CD14-positive monocyte (primary cell): ENCODE measurements at regions not wholly inside any gene's neighbourhood (a gene's known extent, or its start where the extent isn't known, plus 50 kb on each side); places are given as distances from the start of the nearest gene placed in this dataset.

Source experiments
- DNase-seq, 3 donors: peaks; one replicate each; pipeline ENCODE4 v3.0.0-alpha.2; 2011 to 2022
- H2AFZ ChIP-seq: 2 replicates; pipeline ENCODE4 v1.6.0; 2012; ENCODE audit warnings: mild to moderate bottlenecking, low read depth, low read length, inconsistent platforms; ENCODE audit not compliant: insufficient read depth, poor library complexity, severe bottlenecking
- H3K27ac ChIP-seq, 2 donors: 1 replicate in 1 of 2; 2 replicates in 1 of 2; pipeline ENCODE4 v1.5.1; 2012 to 2013; ENCODE audit warnings: low read length in 2 of 2, control low read depth in 1 of 2, inconsistent platforms in 1 of 2, low read depth in 1 of 2, mild to moderate bottlenecking in 1 of 2
- H3K27me3 ChIP-seq, 2 donors: one replicate each; pipeline versions ENCODE4 v1.6.0 to v1.6.1; 2011 to 2013; ENCODE audit warnings: low read length in 2 of 2; ENCODE audit not compliant: control insufficient read depth in 2 of 2, insufficient read depth in 2 of 2
- H3K36me3 ChIP-seq, 2 donors: replicated peaks in 1 of 2; 1 replicate in 1 of 2; 2 replicates in 1 of 2; pipeline versions ENCODE4 v1.5.1 to v1.6.1; 2012 to 2013; ENCODE audit warnings: low read length in 2 of 2, control low read depth in 1 of 2, inconsistent platforms in 1 of 2, mild to moderate bottlenecking in 1 of 2; ENCODE audit not compliant: insufficient read depth in 2 of 2, control insufficient read depth in 1 of 2
- H3K4me1 ChIP-seq, 2 donors: 1 replicate in 1 of 2; 2 replicates in 1 of 2; pipeline versions ENCODE4 v1.5.1 to v1.6.1; 2012 to 2013; ENCODE audit warnings: low read length in 2 of 2, control low read depth in 1 of 2, inconsistent platforms in 1 of 2, mild to moderate bottlenecking in 1 of 2, moderate library complexity in 1 of 2; ENCODE audit not compliant: insufficient read depth in 2 of 2, control insufficient read depth in 1 of 2
- H3K4me2 ChIP-seq: replicated peaks from 2 replicates; pipeline ENCODE3; 2012; ENCODE audit warnings: low read length, moderate library complexity, mild to moderate bottlenecking; ENCODE audit not compliant: poor library complexity, severe bottlenecking; ENCODE audit errors: extremely low read depth
- H3K4me3 ChIP-seq, 3 experiments: fragments of 200-600 bp in 1 of 3; sonication (generic) in 1 of 3; replicated peaks in 1 of 3; 1 replicate in 2 of 3; 2 replicates in 1 of 3; pipeline ENCODE4 v1.5.1; 2011 to 2013; ENCODE audit warnings: low read length in 3 of 3, mild to moderate bottlenecking in 3 of 3, control low read depth in 2 of 3, low read depth in 2 of 3, inconsistent platforms in 1 of 3, moderate library complexity in 1 of 3
- H3K79me2 ChIP-seq: 2 replicates; pipeline ENCODE4 v1.6.0; 2012; ENCODE audit warnings: mild to moderate bottlenecking, control low read depth, inconsistent platforms, low read length, moderate library complexity; ENCODE audit not compliant: insufficient read depth
- H3K9ac ChIP-seq: 2 replicates; pipeline ENCODE4 v1.6.0; 2017; ENCODE audit warnings: low read length, mild to moderate bottlenecking; ENCODE audit not compliant: insufficient read depth, poor library complexity, severe bottlenecking
- H3K9me3 ChIP-seq, 2 donors: replicated peaks in 1 of 2; 1 replicate in 1 of 2; 2 replicates in 1 of 2; pipeline versions ENCODE4 v1.5.1 to v1.6.1; 2012 to 2013; ENCODE audit warnings: low read length in 2 of 2, control low read depth in 1 of 2; ENCODE audit not compliant: control insufficient read depth in 1 of 2, insufficient read depth in 1 of 2
- H4K20me1 ChIP-seq: 2 replicates; pipeline ENCODE4 v1.6.0; 2012; ENCODE audit warnings: mild to moderate bottlenecking, low read length, control low read depth, moderate library complexity; ENCODE audit not compliant: insufficient read depth
- H3K27ac Mint-ChIP-seq, 7 donors: one replicate each; pipeline ENCODE4 v1.8.0; 2020; ENCODE audit warnings: mild to moderate bottlenecking in 7 of 7, mixed read lengths in 7 of 7, moderate library complexity in 6 of 7, inconsistent platforms in 2 of 7
- H3K27me3 Mint-ChIP-seq, 3 donors: one replicate each; pipeline ENCODE4 v1.8.0; 2021 to 2022; ENCODE audit warnings: low read depth in 3 of 3, mild to moderate bottlenecking in 3 of 3, mixed read lengths in 3 of 3, moderate library complexity in 3 of 3, inconsistent platforms in 1 of 3
- H3K36me3 Mint-ChIP-seq, 2 donors: one replicate each; pipeline ENCODE4 v1.8.0; 2020; ENCODE audit warnings: mixed read lengths in 2 of 2, inconsistent platforms in 1 of 2, mild to moderate bottlenecking in 1 of 2
- H3K4me1 Mint-ChIP-seq: one replicate; pipeline ENCODE4 v1.8.0; 2020; ENCODE audit warnings: mild to moderate bottlenecking, mixed read lengths
- H3K4me3 Mint-ChIP-seq, 2 donors: one replicate each; pipeline ENCODE4 v1.8.0; 2020; ENCODE audit warnings: mild to moderate bottlenecking in 2 of 2, mixed read lengths in 2 of 2, moderate library complexity in 1 of 2
- H3K9me3 Mint-ChIP-seq, 7 donors: one replicate each; pipeline ENCODE4 v1.8.0; 2020 to 2022; ENCODE audit warnings: mixed read lengths in 7 of 7, mild to moderate bottlenecking in 6 of 7, moderate library complexity in 6 of 7, inconsistent platforms in 2 of 7
- CTCF ChIP-seq: fragments of 200-600 bp; IDR thresholded peaks from one replicate; pipeline ENCODE4 v1.8.0; 2022; ENCODE audit warnings: antibody characterized with exemption, mild to moderate bottlenecking
- WGBS: methylation state at CpG from one replicate; pipeline ENCODE4 v1.1.5; 2013; ENCODE audit warnings: missing lambda C conversion rate; ENCODE audit not compliant: insufficient coverage; 5-methylcytosine and 5-hydroxymethylcytosine counted together
- intact Hi-C, 2 donors: fragments of 100-400 bp; cut with micrococcal nuclease; formaldehyde crosslinking; loops; one replicate each; pipeline versions ENCODE4 v1.15.0 to v1.15.1; 2023

- no peaks in the 10 kb centered on the region for H3K79me2 ChIP-seq
- no peak overlapping the region for H3K4me3 ChIP-seq
- H3K4me2 ChIP-seq: no peak overlapping the region
- H3K9me3 ChIP-seq: peaks cover under 1 to 9% of the 10 kb centered on the region in 2 donors
- no peak overlapping the region for H3K27ac ChIP-seq
- Mint-ChIP-seq H3K36me3 (no peaks in the 10 kb centered on the region), H3K4me1 (no peaks in the 10 kb centered on the region), H3K27ac (no peak overlapping the region), H3K4me3 (no peak overlapping the region), H3K27me3 (peaks cover 13 to 24% (median 13%) of the 10 kb centered on the region in 3 donors), H3K9me3 (peaks cover 0 to 11% (median 3%) of the 10 kb centered on the region in 7 donors)
- no peaks in the 10 kb centered on the region for H3K36me3 ChIP-seq
- H3K27me3 ChIP-seq: peaks cover 5 to 25% of the 10 kb centered on the region in 2 donors
- no peak overlapping the region for H3K9ac ChIP-seq
- H2AFZ ChIP-seq: no peak overlapping the region
- H3K4me1 ChIP-seq: no peaks in the 10 kb centered on the region
- intact Hi-C loops: no loop called here
- no peaks in the 10 kb centered on the region for H4K20me1 ChIP-seq
- WGBS: no CpG with 5 or more reads among the region's 6 CpGs
- DNase-seq: no peak
- TF ChIP-seq CTCF: no peak
Measured at GRCh38 chr13:106348075-106348840, 187.2 kb downstream of the EFNB2 start.

GRCh38 chr13:106344342-106344741 is 191.1 kb downstream of the EFNB2 start:
- 100% methylated on average over 1 of the region's 2 CpGs for WGBS
- peaks cover 16 to 17% of the 10 kb centered on the region in 2 donors for H3K9me3 ChIP-seq
- TF ChIP-seq CTCF: no peak
- no peak overlapping the region for H2AFZ ChIP-seq
- Mint-ChIP-seq H3K4me3 (no peak overlapping the region), H3K27me3 (peaks cover 9 to 15% (median 13%) of the 10 kb centered on the region in 3 donors), H3K9me3 (peaks cover 3 to 17% (median 11%) of the 10 kb centered on the region in 7 donors), H3K4me1 (no peaks in the 10 kb centered on the region), H3K27ac (no peak overlapping the region), H3K36me3 (no peaks in the 10 kb centered on the region)
- intact Hi-C loops: no loop called here
- H3K4me1 ChIP-seq: no peaks in the 10 kb centered on the region
- no peak for DNase-seq
- no peaks in the 10 kb centered on the region for H3K79me2 ChIP-seq
- no peak overlapping the region for H3K4me3 ChIP-seq
- H4K20me1 ChIP-seq: no peaks in the 10 kb centered on the region
- H3K9ac ChIP-seq: no peak overlapping the region
- no peak overlapping the region for H3K27ac ChIP-seq
- H3K27me3 ChIP-seq: peaks cover 0 to 20% of the 10 kb centered on the region in 2 donors
- no peak overlapping the region for H3K4me2 ChIP-seq
- no peaks in the 10 kb centered on the region for H3K36me3 ChIP-seq
